GM21528 (cell line): ENCODE measurements at regions not wholly inside any gene's neighbourhood (a gene's known extent, or its start where the extent isn't known, plus 50 kb on each side); places are given as distances from the start of the nearest gene placed in this dataset.

ENCODE experiments used
- ATAC-seq: cut with Tn5 transposase; IDR thresholded peaks from one replicate; pipeline ENCODE4 v1.9.1; 2021; ENCODE audit warnings: mild to moderate bottlenecking, moderate library complexity; ENCODE audit not compliant: unreplicated experiment, low FRiP score

DNA sequence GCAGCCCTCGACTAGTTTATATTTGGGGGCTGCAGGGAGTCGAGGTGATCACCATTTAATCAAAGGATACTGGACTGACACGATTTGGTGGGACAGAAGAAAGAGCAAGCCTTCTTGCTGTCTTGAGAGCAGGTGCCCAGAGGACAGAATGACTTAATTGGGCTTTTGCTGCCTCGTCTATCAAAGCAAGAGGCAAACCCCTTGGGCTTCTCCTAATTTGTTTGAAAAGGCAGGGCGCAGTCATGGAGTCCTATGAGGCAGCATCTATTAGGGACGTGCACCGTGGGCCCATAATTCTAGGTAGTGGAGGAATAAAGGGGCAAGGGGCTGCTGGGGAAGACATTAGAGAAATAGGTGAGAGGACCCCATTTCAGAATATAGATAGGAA is 1411.3 kb downstream of the TBC1D22A start:
- no peak for ATAC-seq

GRCh38 chr22:48173061-48173772 is 1410.8 kb downstream of the TBC1D22A start:
- no peak for ATAC-seq

DNA sequence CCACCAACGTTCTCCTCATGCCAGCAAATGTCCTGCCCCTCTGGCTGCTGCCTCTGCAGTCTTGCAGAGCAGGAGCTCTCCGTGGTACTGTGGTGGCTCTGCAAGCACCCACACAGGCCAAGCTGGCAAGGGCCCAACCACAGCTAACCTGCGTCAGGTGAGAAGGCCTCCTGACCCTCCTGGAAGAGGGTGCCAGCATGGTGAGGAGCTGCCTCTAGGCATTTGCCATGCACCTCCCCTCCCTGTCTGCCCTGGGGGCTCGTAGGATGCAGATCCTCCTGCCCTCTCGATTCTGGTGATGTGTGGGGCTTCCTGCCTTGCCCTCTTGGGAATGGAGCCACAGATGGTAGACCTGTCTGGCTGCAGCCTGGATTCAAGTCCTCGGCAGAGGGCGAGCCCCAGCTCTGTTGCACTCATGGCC is 1408.8 kb downstream of the TBC1D22A start:
- no peak for ATAC-seq

GRCh38 chr22:48169227-48169626 is 1406.8 kb downstream of the TBC1D22A start:
- no peak for ATAC-seq

GRCh38 chr22:48167238-48167637 is 1404.8 kb downstream of the TBC1D22A start:
- ATAC-seq = no peak

GRCh38 chr22:48161298-48161697 is 1398.8 kb downstream of the TBC1D22A start:
- no peak for ATAC-seq

DNA sequence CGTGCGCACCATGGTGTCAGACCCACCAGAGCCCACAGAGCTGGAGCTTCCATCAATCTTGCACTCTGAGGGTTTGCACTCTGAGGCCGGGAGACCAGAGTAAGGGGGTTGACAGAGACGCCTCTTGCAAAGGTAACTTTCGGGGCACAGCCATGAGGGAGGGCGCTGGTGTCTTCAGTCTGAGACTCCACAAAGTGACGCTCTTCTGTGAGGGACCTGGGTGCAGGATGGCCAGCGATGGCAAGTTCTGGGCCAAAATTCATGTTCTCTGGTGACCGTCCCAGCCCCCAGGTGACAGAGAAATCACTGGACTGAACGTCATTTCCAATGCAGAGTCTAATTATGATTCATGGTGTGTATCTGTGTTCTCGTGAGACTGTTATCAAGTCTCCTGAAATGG is 1395.2 kb downstream of the TBC1D22A start:
- no peak for ATAC-seq

- ATAC-seq = no peak
Observed at GRCh38 chr22:48156603-48157355, 1394.3 kb downstream of the TBC1D22A start.

GRCh38 chr22:48155446-48155845 is 1393.0 kb downstream of the TBC1D22A start:
- ATAC-seq = no peak

DNA sequence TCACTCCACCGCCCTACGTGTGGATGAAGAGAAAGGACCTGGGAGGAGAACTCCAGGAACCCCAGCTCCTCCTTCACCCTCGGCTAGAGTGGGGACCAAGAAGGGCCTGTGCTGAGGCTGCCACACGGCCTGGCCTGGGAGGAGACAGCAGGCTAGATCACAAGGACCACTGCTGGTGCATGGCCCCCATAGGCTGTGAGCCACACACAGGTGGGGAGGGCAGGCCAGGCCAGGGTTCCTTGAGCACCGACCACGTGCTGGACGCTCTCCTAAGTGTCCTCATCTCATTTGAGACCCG is 1392.4 kb downstream of the TBC1D22A start:
- no peak for ATAC-seq

DNA sequence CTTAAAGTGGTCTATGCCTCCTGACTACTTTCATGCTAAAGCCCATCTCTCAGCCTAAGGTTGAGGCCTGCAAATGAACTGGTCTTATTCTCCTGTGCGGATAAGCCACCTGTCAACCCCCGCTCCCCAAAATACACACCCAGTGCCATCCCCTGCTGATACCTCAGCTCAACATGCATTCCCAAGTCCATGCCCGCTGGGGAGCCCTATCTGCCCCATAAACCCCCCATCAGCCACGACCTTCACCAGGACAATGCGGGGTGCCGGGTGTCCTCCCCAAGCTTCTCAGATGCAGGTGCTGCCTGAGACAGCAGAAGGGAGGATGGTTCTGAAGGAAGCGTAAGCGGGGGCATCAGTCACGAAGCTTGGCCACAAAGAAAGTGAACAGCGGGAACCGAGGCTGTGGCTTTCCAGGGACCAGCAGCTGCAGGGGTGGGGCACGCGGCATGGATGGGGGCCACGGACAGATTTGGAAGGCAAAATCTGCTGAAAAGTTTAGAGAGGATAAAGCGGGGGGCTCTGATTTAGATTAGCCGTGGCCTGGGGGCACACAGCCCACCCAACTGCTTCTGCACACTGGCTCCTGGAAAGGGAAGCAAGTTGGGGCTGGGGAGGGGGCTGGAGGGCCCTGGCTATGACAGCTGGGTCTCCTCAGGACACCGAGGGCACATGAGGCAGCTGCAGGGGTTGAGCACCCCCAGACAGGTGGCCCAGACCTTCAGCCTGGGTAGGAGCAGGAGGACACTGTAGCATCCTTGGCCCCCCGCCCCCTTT is 1391.9 kb downstream of the TBC1D22A start:
- ATAC-seq = no peak

- no peak for ATAC-seq
Observed at GRCh38 chr22:48153726-48154125, 1391.3 kb downstream of the TBC1D22A start.

DNA sequence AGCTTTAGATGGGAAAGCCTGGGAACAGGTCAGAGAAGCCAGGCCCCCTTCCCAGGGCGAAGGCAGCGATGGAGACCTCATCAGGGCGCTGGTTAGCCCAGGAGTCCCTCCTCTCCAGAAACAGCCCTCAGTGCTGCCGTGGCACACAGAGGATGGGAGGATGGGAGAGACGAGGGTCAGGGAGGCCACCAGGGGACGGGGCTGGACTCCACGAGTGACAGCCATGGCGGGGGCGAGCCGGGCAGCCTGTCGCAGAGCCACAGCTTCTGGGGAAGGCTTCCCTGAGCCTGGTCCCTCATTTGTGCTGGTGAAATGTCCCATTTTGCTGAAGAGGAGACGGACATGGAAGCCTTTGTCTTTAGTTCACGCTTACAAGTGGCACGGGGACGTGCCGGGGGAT is 1390.5 kb downstream of the TBC1D22A start:
- no peak for ATAC-seq

- no peak for ATAC-seq
Observed at GRCh38 chr22:48152164-48152775, 1389.8 kb downstream of the TBC1D22A start.

DNA sequence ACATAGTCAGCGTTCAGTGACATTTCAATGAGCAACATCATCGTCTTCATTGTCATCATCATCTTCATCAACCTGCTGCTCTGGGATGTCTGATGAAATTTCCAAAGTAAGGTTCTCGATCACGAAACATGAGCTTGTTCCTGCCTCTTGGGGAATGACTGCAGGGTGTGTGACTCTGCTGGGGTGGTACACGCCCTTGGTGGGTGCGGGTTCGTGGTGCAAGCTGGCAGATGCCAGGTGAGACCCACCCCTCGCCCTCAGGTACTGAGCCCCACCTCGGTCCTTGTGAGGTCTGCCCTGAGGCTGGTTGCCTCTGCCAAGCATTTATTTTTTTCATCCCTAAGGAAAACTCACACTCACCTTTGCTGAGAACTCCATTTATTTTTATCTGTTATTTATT is 1389.2 kb downstream of the TBC1D22A start:
- no peak for ATAC-seq

DNA sequence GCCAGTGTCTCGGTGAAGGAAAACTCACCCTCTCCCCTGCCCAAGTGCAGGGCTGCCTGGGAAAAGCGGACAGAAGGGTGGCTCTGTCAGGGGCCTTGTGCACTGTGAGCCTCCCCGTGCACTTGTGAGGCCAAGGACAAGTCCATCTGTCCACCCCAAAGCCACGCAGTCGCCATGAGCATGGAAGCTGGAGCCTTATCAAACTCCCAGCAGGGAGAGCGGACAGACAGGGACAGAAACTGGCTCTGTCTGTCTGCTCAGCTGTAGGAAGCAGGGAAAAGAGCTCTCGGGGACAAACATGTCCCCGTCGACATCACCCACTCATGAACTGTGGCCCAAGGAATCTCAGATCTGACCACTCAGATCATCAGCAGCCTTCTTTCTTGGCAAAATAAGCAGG is 1385.4 kb downstream of the TBC1D22A start:
- no peak for ATAC-seq

- no peak for ATAC-seq
Observed at GRCh38 chr22:48147404-48147803, 1385.0 kb downstream of the TBC1D22A start.

DNA sequence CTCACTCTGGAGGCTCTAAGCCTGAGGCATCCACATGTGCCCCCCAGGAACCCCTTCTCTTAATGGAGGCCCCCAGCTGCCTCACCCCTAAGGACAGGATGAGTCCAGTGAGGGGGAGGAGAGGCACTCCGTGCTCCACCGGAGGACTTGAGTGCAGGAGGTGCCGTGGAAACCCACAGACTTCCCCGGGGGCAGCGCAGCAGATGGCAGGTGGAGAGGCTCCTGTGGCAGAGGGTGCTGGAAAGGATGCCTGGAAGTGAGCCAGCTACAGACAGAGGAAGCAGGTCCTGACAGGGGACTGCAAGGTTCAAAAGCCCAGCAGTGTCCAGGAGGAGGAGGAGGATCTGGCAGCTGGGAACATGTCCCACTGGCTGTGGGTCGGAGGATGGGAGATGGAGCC is 1384.0 kb downstream of the TBC1D22A start:
- ATAC-seq = no peak

- ATAC-seq = no peak
Observed at GRCh38 chr22:48145738-48146137, 1383.3 kb downstream of the TBC1D22A start.

GRCh38 chr22:48144318-48144717 is 1381.9 kb downstream of the TBC1D22A start:
- ATAC-seq = no peak

- ATAC-seq = no peak
Observed at GRCh38 chr22:48143856-48144255, 1381.4 kb downstream of the TBC1D22A start.
